Stimulated activated CD4-positive, alpha-beta T cell treated with anti-CD3 and anti-CD28 coated beads, Interleukin-2, amount 100 ng/mL, for 48 hours (primary cell): ENCODE measurements at regions not wholly inside any gene's neighbourhood (a gene's known extent, or its start where the extent isn't known, plus 50 kb on each side); places are given as distances from the start of the nearest gene placed in this dataset.
"Not testable (repeated sequence)": the region's sequence is repeated elsewhere in the genome, so short reads cannot be mapped to it uniquely, and the experiment has no call there.

Source experiments
- DNase-seq, 2 donors: peaks; one replicate each; pipeline ENCODE4 v3.0.0-alpha.2; 2020

- DNase-seq, result no peak
These were observed 248.5 kb upstream of the PLPP4 start for GRCh38 chr10:120208488-120208887.

DNA sequence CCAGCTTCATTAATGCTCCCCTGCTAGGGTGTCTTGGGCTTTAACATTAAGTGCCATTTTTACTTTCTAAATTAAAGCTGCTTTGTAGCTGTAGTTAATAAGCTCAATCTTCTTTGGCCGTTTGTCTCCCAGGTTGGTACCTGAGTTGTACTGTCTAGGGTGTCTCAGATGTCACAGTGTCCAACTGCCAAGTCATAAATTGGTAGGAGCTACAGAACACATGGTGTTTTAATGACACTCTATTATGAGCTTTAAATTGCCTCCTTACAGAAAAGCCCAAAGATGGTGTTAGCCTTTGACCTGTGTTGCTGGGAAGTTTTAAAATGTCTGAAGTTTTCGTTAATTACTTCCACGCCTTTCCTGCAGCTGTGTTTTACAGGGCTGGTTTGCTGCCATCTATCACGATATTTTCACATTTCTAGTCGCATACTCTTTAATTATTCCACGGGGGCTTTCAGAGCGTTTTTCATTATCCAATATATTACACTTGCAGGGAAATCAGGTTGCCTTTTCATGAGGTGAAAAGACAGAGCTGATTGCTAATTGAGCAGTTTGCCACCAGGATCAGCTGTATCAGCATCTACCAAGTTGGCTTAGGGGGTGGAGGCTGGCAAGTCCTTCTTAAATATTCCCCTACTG lies 247.8 kb upstream of the PLPP4 start:
- no peak for DNase-seq

DNA sequence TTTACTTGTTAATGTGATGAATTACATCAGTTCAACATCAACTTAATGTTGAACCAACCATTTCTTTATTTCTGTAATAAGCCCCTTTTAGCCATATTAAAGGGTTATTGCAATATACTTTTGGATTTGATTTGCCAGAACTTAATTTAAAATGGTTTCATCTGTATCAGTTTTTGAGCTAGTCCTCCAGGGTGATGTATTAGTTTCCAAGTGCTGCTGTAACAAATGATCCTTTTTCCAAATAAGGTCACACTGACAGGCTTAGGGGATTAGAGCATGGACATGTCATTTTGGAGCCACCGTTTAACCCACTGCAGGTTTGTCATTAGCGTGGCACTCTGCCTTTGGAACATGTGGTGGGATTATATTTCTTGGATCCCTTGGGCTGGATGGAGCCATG lies 244.8 kb upstream of the PLPP4 start:
- no peak for DNase-seq

GRCh38 chr10:120213283-120213682 lies 243.7 kb upstream of the PLPP4 start:
- not testable (repeated sequence) for DNase-seq

- no peak for DNase-seq
These were observed 239.3 kb upstream of the PLPP4 start for GRCh38 chr10:120217736-120218135.

- peak; percentile 12 to 14 for DNase-seq
These were observed 235.0 kb upstream of the PLPP4 start for GRCh38 chr10:120221873-120222485.

- DNase-seq, result no peak
These were observed 227.4 kb upstream of the PLPP4 start for GRCh38 chr10:120229641-120230040.

DNA sequence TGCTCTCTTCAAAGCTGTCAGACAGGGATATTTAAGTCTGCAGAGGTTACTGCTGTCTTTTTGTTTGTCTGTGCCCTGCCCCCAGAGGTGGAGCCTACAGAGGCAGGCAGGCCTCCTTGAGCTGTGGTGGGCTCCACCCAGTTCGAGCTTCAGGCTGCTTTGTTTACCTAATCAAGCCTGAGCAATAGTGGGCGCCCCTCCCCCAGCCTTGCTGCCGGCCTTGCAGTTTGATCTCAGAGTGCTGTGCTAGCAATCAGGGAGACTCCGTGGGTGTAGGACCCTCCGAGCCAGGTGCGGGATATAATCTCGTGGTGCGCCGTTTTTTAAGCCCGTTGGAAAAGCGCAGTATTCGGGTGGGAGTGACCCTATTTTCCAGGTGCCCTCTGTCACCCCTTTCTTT lies 217.3 kb upstream of the PLPP4 start:
- not testable (repeated sequence) for DNase-seq

DNA sequence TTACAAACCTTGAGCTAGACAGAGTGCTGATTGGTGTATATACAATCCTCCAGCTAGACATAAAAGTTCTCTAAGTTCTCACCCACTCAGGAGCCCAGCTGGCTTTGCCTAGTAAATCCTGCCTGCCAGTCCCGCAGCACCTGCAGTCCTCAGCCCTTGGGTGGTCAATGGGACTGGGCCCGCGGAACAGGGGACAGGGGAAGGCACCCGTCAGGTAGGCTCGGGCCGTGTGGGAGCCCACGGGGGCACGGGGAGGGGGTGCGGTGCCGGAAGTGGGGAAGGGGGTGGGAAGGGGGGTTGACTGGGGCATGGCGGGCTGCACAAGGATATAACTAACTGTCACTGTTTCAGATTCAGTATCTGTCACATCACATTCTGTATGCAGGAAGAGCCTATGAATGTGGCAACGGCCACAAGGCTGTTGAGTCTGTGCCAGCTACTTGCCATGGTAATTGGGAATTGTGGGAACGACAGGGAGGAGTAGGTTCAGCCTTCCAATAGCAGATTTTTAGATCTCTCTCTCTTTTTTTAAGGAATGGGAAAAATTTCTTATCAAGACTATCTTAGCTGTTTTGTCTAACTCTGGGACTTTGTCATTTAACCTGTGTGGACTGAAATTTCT lies 205.1 kb upstream of the PLPP4 start:
- no peak for DNase-seq

- no peak for DNase-seq
These were observed 203.9 kb upstream of the PLPP4 start for GRCh38 chr10:120253131-120253530.

DNA sequence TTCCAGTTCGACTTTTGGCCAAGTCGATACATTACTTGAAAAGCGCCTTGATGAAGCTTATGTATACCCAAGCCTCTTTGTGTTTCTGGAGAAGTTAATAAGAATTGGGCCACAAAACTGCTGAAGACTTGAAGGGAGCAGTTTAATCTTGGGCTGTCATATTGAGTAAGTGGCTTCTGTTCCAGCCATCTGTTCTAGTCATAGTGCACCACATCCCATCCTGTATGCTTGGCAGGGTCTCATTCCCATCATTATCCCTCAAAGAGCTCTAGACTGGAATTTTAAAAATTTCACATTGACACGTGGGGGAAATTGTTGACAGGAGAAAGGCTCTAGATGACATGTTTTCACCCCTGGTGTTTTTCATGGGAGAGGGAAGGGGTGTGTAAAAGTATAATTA lies 196.6 kb upstream of the PLPP4 start:
- DNase-seq, result no peak

DNA sequence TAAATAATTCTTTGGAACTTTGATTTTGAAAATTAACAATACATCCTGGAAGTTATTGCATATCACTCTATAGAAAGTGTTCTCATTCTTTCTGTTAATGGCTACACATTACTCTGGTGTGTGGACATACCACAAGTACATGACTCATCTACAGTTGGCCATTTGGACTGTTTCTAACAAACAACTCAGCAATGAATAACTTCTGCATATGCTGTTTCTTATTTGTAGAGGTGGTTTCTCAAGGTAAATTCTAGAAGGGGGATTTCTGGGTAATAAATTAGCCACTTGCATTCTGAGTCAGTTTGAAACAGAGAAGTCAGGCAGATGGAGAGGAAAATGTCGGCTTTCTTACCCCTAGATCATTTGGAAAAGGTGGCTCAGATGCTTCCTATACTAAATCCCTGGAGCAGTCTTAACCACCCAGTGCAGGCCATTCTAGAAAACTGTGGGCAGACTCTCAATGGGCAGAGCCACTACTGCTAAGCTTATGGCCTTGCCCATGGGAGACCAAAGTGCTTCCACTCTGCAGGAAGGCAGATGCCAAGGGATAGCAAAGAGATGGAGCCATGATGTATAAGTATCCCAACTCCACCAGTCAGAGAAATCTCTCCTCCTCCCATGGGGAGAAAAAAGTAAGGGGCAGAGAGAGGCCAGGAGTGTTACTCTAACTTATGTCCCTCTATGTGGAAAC lies 194.0 kb upstream of the PLPP4 start:
- DNase-seq, result no peak

- DNase-seq, result no peak
These were observed 191.0 kb upstream of the PLPP4 start for GRCh38 chr10:120266022-120266421.

DNA sequence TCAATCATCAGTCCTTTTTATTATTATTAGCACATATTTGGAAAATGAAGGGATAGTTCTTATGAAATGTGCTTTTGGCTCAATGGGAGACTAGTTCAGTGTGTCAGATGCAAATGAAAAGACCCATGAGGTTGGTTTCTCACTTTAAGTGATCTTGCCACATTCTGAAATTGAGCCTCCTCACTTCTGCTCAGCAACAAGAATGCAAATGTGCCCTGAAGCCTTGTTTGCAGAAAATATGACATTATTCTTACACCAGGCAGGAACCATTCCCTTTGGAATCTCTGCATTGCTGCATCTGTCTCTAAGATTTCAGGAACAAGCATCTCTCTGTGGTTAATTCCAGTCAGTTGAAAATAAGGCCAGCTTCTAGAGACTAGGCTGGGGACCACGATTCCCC lies 186.1 kb upstream of the PLPP4 start:
- DNase-seq, result no peak

DNA sequence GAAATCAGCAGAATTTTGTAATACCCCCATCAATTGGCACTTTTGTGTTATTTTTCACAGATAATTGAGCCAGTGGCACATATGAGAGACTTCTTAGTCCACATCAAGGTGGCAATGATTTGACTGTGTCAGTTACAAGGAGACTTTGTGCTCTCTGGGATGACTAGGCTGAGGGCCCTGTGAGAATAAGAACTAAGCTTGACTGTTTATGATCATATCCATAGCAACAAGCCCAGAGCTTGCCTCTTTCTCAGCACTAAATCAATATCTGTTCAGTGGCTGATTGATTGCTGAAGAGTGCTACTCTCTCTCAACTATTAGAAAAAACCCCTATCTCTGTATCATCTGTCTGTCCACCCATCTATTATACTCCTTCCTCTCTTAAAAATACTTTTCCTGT lies 185.3 kb upstream of the PLPP4 start:
- DNase-seq, result no peak

- no peak for DNase-seq
These were observed 184.7 kb upstream of the PLPP4 start for GRCh38 chr10:120272350-120272749.

- DNase-seq, result no peak
These were observed 179.0 kb upstream of the PLPP4 start for GRCh38 chr10:120278069-120278468.

GRCh38 chr10:120279196-120279595 lies 177.8 kb upstream of the PLPP4 start:
- DNase-seq, result no peak

DNA sequence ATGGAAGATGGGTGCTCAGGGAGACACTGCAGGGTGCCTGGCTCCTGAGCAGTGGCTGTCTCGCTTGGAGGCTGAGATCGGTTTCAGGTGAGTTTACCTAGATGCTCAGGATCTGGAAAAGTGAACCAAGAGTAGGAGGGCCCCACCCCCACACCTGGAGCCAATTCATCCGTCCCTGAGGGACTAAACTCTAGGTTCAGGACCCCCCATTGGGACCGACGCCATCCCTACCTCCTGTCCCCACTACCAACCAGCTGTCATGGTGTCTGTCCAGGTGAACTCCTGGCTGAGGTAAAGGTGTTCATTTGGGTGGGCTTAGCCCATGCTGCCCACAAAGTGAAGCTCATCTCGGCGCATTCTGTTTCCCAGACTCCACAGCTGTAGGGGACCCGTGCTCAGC lies 174.6 kb upstream of the PLPP4 start:
- DNase-seq, result no peak

DNA sequence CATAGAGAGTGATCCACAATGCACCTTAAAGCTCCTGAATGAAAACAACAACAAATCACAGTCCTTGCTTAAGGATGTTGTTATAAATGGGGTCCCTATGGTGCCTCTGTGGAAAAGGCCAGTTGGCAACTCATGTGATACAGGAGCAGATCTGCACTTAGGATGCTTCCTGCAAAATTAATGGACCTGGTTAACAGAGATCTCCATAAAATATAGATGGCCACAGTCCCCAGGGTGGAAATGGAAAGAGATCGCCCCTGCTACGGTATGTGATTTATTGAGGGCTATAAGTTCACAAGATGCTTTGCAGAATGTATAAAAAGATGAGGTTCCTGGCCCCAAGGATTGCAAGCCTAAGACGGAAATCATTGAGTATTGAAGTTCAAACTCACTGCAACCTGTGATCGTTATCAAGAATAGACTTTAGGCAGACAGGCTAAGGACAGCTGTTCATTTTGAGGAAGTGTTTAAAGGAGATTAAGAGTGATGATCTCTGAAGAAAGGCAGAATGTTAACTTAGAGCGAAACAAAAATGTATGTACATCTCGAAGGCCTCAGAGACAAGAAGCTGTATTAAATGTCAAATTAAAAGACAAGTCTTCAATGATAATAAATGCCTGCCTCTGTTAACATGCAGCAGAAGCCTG lies 174.1 kb upstream of the PLPP4 start:
- no peak for DNase-seq

DNA sequence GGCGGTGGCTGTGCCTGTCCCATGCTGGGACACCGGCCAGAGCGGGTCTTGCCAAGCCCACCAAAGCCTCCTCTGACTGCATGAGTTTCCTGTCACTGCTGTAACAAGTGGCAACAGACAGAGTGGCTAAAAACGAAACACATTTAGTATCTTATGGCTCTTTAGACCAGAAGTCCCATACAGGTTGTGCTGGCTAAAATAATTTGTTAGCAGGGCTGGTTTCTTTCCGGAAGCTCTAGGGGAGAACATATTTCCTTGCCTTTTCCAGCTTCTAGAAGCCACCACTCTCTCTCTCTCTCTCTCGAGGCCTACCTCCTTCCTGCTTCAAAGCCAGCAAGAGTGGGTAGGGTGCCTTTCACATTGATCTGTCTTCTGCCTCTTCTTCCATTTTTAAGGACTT lies 171.6 kb upstream of the PLPP4 start:
- no peak for DNase-seq

DNA sequence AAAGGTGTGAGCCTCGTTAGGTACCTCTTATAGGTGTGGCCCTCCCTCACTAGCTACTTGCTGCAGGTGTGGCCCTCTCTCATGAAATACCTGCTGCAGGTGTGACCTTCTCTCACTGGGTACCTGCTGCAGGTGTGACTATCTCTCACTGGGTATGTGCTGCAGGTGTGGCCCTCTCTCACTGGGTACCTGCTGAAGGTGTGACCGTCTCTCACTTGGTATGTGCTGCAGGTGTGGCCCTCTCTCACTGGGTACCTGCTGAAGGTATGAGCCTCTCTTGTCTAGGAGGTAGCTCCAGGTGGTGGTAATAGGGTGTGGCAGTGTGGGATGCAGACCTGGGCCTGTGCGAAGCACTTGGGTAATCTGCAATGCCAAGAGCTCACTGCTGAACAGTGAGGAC lies 170.7 kb upstream of the PLPP4 start:
- no peak for DNase-seq

- DNase-seq, result no peak
These were observed 156.5 kb upstream of the PLPP4 start for GRCh38 chr10:120300513-120300912.

DNA sequence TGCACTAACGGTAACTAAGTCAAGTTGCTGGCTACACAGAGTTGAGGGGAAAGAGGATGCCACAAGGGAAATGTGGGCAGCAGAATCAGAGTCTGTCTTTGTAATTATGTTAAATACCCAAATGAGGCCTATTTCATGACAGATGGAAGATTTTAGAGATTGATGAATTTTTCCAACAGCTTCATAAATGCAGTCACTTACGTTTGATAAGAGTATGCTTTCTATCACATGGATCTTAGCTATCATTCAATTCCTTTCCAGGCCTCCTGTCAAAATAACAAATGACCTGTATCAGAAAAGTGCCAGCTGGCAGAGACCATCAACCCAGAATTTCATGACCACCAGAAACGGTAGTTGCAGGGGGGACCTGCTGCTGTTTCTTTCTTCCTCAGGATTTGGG lies 148.4 kb upstream of the PLPP4 start:
- no peak for DNase-seq
